GM12874 (cell line): ENCODE measurements at regions not wholly inside any gene's neighbourhood (a gene's known extent, or its start where the extent isn't known, plus 50 kb on each side); places are given as distances from the start of the nearest gene placed in this dataset.

ENCODE experiments used
- CTCF ChIP-seq: IDR thresholded peaks from 2 replicates; pipeline ENCODE4 v1.5.1; 2011; ENCODE audit warnings: low read depth, mild to moderate bottlenecking, control low read depth, low read length, moderate library complexity; ENCODE audit not compliant: insufficient read depth

GRCh38 chr4:181702864-181703495 lies 540.2 kb upstream of the TENM3 start:
- no peak for TF ChIP-seq CTCF

GRCh38 chr4:181710143-181710542 lies 533.1 kb upstream of the TENM3 start:
- TF ChIP-seq CTCF, result no peak

DNA sequence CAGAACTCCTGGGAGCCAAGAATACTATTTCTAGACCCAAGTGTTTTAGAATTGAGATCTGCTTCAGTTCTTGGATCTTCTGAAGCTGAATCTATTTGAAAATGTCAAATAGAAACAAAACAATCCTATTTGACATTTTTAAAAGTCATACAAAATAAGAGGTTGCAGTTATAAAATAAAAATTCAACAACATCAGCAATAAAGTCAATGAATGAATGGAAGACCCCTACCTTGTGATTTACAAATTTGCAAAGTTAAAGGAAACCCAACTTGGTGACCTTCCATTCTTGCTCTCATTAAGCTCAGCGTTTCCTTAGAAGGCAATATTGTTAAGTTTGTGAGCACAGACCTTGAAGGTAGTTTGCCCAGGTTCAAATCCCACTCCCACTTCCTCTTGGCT lies 531.8 kb upstream of the TENM3 start:
- no peak for TF ChIP-seq CTCF

DNA sequence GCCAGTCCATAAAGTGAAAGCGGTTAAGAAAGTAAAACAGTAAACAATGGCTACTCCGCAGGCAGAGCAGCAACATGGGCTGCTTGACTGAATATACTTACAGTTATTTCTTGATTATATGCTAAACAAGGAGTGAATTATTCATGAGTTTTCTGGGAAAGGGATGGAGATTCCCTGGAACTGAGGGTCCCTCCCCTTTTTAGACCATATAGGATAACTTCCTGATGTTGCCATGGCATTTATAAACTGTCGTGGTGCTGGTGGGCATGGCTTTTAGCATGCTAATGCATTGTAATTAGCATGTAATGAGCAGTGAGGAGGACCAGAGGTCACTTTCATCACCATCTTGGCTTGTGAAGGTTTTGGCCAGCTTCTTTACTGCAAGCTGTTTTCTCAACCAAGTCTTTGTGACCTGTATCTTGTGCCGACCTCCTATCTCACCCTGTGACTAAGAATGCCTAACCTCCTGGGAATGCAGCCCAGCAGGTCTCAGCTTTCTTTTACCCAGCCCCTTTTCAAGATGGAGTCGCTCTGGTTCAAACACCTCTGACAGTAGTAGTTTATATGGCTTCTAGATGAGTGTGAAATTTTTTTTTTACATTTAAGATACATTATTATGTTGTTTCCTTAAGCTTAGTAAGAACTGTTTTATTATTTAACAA lies 514.8 kb upstream of the TENM3 start:
- no peak for TF ChIP-seq CTCF

DNA sequence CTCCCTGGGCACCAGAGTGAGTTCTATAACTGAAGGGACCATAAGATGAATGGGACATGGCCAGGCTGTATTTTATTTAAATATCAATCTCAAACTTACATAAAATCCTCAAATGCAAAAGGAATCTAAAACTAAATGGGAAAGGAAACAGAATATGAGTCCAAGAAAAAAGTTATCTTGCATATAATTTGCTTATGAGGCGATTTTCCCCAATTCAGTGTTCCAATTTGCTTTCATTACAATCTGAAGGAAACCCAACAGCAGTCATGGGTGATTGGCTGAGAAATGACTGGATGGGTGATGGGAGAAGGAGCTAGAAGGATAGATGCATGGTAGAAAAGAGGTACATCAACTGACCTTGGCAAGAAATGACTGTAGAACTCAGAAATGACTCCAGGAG lies 511.3 kb upstream of the TENM3 start:
- no peak for TF ChIP-seq CTCF

GRCh38 chr4:181737744-181738143 lies 505.5 kb upstream of the TENM3 start:
- TF ChIP-seq CTCF, result no peak

DNA sequence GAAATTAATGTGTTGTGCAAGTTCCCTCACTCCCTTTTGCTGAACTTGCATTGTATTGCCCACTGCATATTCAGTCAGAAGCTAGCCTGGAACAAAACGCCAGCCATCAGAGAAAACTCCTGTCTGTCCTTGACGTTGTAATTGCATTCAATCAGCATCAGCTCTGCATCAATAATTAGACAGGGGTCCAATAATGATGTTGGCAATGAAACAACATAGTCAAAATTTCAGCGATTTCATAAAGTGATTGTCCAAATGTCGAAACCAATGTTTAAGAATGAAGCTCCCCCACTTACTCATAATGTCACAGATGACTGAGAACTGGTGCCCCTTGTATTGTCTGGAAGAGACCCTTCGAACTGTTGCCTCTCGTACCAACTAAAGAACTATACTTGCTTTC lies 504.2 kb upstream of the TENM3 start:
- no peak for TF ChIP-seq CTCF
